Uterus (tissue), 2 donors: ENCODE measurements at regions not wholly inside any gene's neighbourhood (a gene's known extent, or its start where the extent isn't known, plus 50 kb on each side); places are given as distances from the start of the nearest gene placed in this dataset.

Experiments used
- CTCF ChIP-seq, 4 experiments: fragments of 200-600 bp in 2 of 4; fragments of 450-650 bp in 2 of 4; sonication (generic) in 2 of 4; IDR thresholded peaks; one replicate each; pipeline ENCODE4 v1.5.1; 2016 to 2019; ENCODE audit warnings: antibody characterized with exemption in 4 of 4, mild to moderate bottlenecking in 2 of 4, moderate library complexity in 1 of 4
- POLR2A ChIP-seq, 2 donors: fragments of 450-650 bp; IDR thresholded peaks; one replicate each; pipeline ENCODE4 v1.6.1; 2016; ENCODE audit warnings: antibody characterized with exemption in 2 of 2, mild to moderate bottlenecking in 1 of 2, moderate library complexity in 1 of 2

- TF ChIP-seq CTCF (IDR thresholded peaks at IDR 0.05) (no peak), POLR2A (IDR thresholded peaks at IDR 0.05) (no peak)
These were observed 613.4 kb downstream of the IRX1 start for GRCh38 chr5:4208996-4209395.
